Spleen (tissue), 11 donors: ENCODE measurements at regions not wholly inside any gene's neighbourhood (a gene's known extent, or its start where the extent isn't known, plus 50 kb on each side); places are given as distances from the start of the nearest gene placed in this dataset.

ENCODE experiments used
- DNase-seq: peaks from one replicate; pipeline ENCODE4 v3.0.0-alpha.2; 2020
- H3K27ac ChIP-seq, 8 donors: fragments of 200-600 bp; sonication (generic) in 7 of 8; 1 replicate in 4 of 8; 2 replicates in 4 of 8; pipeline versions ENCODE4 v1.5.0 to v1.8.0; 2016 to 2021; ENCODE audit warnings: inconsistent platforms in 4 of 8, mild to moderate bottlenecking in 4 of 8, moderate library complexity in 1 of 8
- H3K27me3 ChIP-seq, 7 donors: fragments of 200-600 bp; sonication (generic) in 6 of 7; replicated peaks in 1 of 7; 1 replicate in 4 of 7; 2 replicates in 3 of 7; pipeline versions ENCODE4 v1.5.0 to v1.8.0; 2016 to 2021; ENCODE audit warnings: inconsistent platforms in 3 of 7, mild to moderate bottlenecking in 1 of 7
- H3K36me3 ChIP-seq, 6 donors: fragments of 200-600 bp; sonication (generic) in 5 of 6; 1 replicate in 4 of 6; 2 replicates in 2 of 6; pipeline versions ENCODE4 v1.5.0 to v1.8.0; 2016 to 2021; ENCODE audit warnings: inconsistent platforms in 2 of 6
- H3K4me1 ChIP-seq, 6 donors: fragments of 200-600 bp; sonication (generic) in 5 of 6; 1 replicate in 3 of 6; 2 replicates in 3 of 6; pipeline versions ENCODE4 v1.5.0 to v1.8.0; 2016 to 2021; ENCODE audit warnings: inconsistent platforms in 3 of 6
- H3K4me3 ChIP-seq, 8 donors: fragments of 200-600 bp; sonication (generic) in 7 of 8; 1 replicate in 4 of 8; 2 replicates in 4 of 8; pipeline versions ENCODE4 v1.5.0 to v1.8.0; 2016 to 2021; ENCODE audit warnings: inconsistent platforms in 4 of 8, mild to moderate bottlenecking in 4 of 8, moderate library complexity in 2 of 8
- H3K9me3 ChIP-seq, 8 donors: fragments of 200-600 bp; sonication (generic) in 7 of 8; 1 replicate in 4 of 8; 2 replicates in 4 of 8; pipeline versions ENCODE4 v1.5.0 to v1.8.0; 2016 to 2021; ENCODE audit warnings: inconsistent platforms in 4 of 8
- POLR2A ChIP-seq, 3 donors: fragments of 450-650 bp; IDR thresholded peaks; one replicate each; pipeline ENCODE4 v1.5.1; 2017; ENCODE audit warnings: antibody characterized with exemption in 3 of 3, mild to moderate bottlenecking in 1 of 3
- POLR2AphosphoS5 ChIP-seq, 3 donors: sonication (generic); formaldehyde crosslinking; IDR thresholded peaks; one replicate each; pipeline ENCODE4 v1.5.1; 2017; ENCODE audit warnings: antibody characterized with exemption in 3 of 3
- WGBS, 5 donors: extraction: QIAGEN DNeasy Blood & Tissue Kit in 3 of 5; methylation state at CpG; one replicate each; pipeline versions ENCODE4 v1.1.5 to v1.1.7; 2013 to 2018; 5-methylcytosine and 5-hydroxymethylcytosine counted together
- intact Hi-C: fragments of 100-400 bp; cut with DNase I; formaldehyde crosslinking; loops from one replicate; pipeline ENCODE4 v1.15.0; 2023; ENCODE audit warnings: low total_unique reads
- microRNA-seq, 3 donors: library from miRNA; unstranded; fragments of <30 nt; microRNA quantifications; one replicate each; pipeline versions ENCODE4 to v1.1.0, GENCODE V29; 2019 to 2020
- small RNA-seq, 4 donors: library from RNA; depleted of rRNA; stranded (forward); fragments of <200 nt; gene quantifications; one replicate each; pipeline ENCODE3, GENCODE V24; 2016
- TF ChIP-seq, protein P1 (sequence below), 11 experiments: fragments of 200-600 bp in 7 of 11; fragments of 450-650 bp in 4 of 11; sonication (generic) in 4 of 11; IDR thresholded peaks in 8 of 11; conservative IDR thresholded peaks in 3 of 11; 1 replicate in 7 of 11; 2 replicates in 4 of 11; pipeline versions ENCODE4 v1.4.0 to v1.8.0; 2016 to 2021; ENCODE audit warnings: antibody characterized with exemption in 11 of 11, inconsistent platforms in 4 of 11, mild to moderate bottlenecking in 1 of 11
- donor health status: healthy with polysubstance abuse.
- donor health status: DM: no; HTN: no; CAD: no; lungs with moderate emphysema.
- donor health status: DM: no; HTN: no; CAD: no.
- donor health status: Bipolar disorder and iron deficiency.
- donor health status: healthy.
- donor health status: DM: no; HTN: no; CAD: no.
- donor health status: DM: yes; HTN: yes; CAD: no.

DNA sequence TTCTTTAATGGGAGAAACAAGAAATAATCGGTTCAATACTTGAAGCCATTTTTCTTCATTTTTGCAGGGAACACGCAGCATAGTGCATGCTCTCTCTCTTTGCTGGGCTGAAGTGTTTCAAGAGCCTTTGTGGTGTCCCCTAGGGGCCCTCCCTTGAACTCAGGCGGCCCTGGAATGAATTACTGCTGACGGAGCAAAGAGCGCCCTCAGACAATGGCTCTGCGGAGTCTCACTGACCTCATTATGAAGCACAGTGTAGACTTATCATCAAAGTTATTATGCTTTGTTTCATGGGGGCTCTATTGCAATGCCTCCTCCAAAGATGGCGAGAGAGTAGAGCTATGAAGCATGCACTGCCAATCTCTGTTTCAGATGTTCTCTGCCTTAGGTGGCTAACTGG is 64.8 kb upstream of the ADCY2 start:
- 59 to 64% (median 62%) methylated on average over 7 of the region's 7 CpGs for WGBS, 5 donors
- no peak overlapping the region for H3K4me3 ChIP-seq
- no peaks in the 10 kb centered on the region for H3K4me1 ChIP-seq
- peaks cover 0 to 9% (median 0%) of the 10 kb centered on the region in 8 donors for H3K9me3 ChIP-seq
- no peak for TF ChIP-seq POLR2AphosphoS5 (IDR thresholded peaks at IDR 0.05)
- TF ChIP-seq POLR2A (IDR thresholded peaks at IDR 0.05): no peak
- TF ChIP-seq, protein P1, sequence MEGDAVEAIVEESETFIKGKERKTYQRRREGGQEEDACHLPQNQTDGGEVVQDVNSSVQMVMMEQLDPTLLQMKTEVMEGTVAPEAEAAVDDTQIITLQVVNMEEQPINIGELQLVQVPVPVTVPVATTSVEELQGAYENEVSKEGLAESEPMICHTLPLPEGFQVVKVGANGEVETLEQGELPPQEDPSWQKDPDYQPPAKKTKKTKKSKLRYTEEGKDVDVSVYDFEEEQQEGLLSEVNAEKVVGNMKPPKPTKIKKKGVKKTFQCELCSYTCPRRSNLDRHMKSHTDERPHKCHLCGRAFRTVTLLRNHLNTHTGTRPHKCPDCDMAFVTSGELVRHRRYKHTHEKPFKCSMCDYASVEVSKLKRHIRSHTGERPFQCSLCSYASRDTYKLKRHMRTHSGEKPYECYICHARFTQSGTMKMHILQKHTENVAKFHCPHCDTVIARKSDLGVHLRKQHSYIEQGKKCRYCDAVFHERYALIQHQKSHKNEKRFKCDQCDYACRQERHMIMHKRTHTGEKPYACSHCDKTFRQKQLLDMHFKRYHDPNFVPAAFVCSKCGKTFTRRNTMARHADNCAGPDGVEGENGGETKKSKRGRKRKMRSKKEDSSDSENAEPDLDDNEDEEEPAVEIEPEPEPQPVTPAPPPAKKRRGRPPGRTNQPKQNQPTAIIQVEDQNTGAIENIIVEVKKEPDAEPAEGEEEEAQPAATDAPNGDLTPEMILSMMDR (IDR thresholded peaks at IDR 0.05 in 8 of 11, conservative IDR thresholded peaks at IDR 0.05 in 3 of 11): no peak
- intact Hi-C loops: no loop called here
- no peak for DNase-seq
- no peak overlapping the region for H3K27ac ChIP-seq
- no peaks in the 10 kb centered on the region for H3K27me3 ChIP-seq
- H3K36me3 ChIP-seq: no peaks in the 10 kb centered on the region

Small RNAs in the stretch of these regions (microRNA-seq; reads per million reads assigned to microRNA genes)
- gene MIR4278: 0 reads per million in 3 donors

Small RNAs in the stretch of these regions (small RNA-seq; reads per million reads assigned to genes)
- gene RF00017 (0 reads per million in 4 donors), gene RNA5SP176 (0 reads per million in 4 donors)
